Progenitor cell of endocrine pancreas (in vitro differentiated cells): ENCODE measurements at regions not wholly inside any gene's neighbourhood (a gene's known extent, or its start where the extent isn't known, plus 50 kb on each side); places are given as distances from the start of the nearest gene placed in this dataset.

Experiments used
- DNase-seq: peaks from one replicate; pipeline ENCODE4 v3.0.0; 2021; ENCODE audit warnings: low spot score; ENCODE audit not compliant: unreplicated experiment
- H3K27ac Mint-ChIP-seq: 2 replicates; pipeline ENCODE4 v1.8.0; 2021; ENCODE audit warnings: mild to moderate bottlenecking, moderate library complexity, mixed read lengths
- H3K27me3 Mint-ChIP-seq: 2 replicates; pipeline ENCODE4 v1.8.0; 2021; ENCODE audit warnings: mixed read lengths
- H3K36me3 Mint-ChIP-seq: 2 replicates; pipeline ENCODE4 v1.8.0; 2022; ENCODE audit warnings: mixed read lengths; ENCODE audit not compliant: insufficient read depth
- H3K4me1 Mint-ChIP-seq: 2 replicates; pipeline ENCODE4 v1.8.0; 2021; ENCODE audit warnings: low read depth, mixed read lengths
- H3K4me3 Mint-ChIP-seq: 2 replicates; pipeline ENCODE4 v1.8.0; 2021; ENCODE audit warnings: low read depth, mild to moderate bottlenecking, moderate library complexity, mixed read lengths
- H3K9me3 Mint-ChIP-seq: 2 replicates; pipeline ENCODE4 v1.8.0; 2021; ENCODE audit warnings: low read depth, mixed read lengths
- TF ChIP-seq, protein P1 (sequence below): fragments of 200-600 bp; sonication (generic); IDR thresholded peaks from one replicate; pipeline ENCODE4 v1.5.0; 2021; ENCODE audit warnings: antibody characterized with exemption, mild to moderate bottlenecking; ENCODE audit not compliant: unreplicated experiment

DNA sequence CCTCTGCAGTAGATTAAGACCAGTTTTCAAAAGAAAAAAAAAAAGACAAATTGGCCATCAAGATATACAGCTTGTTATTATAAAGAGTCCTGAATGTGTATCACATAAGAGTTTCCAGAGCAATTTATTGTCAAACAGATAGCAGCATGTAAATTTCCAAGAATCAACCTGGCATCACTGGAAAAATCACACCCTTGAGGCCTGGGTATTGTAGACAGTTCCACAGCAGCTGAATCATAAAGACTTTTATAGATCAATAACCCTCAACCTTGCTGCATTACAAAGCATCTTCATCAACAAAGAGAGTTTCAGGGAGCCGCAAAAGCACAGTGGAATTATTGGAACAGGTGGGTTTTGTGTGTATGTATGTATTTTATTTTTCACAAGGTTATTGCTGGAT lies 94.6 kb upstream of the LRIG3 start:
- H3K4me3 Mint-ChIP-seq: no peak overlapping the region
- no peaks in the 10 kb centered on the region for H3K36me3 Mint-ChIP-seq
- TF ChIP-seq, protein P1, sequence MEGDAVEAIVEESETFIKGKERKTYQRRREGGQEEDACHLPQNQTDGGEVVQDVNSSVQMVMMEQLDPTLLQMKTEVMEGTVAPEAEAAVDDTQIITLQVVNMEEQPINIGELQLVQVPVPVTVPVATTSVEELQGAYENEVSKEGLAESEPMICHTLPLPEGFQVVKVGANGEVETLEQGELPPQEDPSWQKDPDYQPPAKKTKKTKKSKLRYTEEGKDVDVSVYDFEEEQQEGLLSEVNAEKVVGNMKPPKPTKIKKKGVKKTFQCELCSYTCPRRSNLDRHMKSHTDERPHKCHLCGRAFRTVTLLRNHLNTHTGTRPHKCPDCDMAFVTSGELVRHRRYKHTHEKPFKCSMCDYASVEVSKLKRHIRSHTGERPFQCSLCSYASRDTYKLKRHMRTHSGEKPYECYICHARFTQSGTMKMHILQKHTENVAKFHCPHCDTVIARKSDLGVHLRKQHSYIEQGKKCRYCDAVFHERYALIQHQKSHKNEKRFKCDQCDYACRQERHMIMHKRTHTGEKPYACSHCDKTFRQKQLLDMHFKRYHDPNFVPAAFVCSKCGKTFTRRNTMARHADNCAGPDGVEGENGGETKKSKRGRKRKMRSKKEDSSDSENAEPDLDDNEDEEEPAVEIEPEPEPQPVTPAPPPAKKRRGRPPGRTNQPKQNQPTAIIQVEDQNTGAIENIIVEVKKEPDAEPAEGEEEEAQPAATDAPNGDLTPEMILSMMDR: no peak
- H3K27ac Mint-ChIP-seq: no peak overlapping the region
- H3K9me3 Mint-ChIP-seq: no peaks in the 10 kb centered on the region
- no peaks in the 10 kb centered on the region for H3K27me3 Mint-ChIP-seq
- no peak for DNase-seq
- H3K4me1 Mint-ChIP-seq: peaks cover 2% of the 10 kb centered on the region

DNA sequence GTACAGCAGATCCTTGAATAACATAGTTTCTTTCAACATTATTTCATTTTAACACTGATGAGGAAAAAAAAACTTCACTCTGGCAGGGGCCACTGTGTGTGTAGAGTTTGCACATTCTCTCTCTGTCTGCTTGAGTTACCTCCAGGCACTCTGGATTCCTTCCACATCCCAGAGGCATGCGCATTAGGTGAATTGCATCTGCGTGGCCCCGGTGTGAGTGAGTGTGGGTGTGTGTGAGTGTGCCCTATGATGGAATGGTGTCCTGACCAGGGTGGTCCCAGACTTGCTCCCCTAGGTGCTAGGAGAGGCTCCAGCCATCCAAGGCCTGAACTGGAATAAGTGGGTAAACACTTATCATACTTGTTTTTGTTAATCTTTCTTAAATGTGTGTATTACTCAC lies 90.6 kb upstream of the LRIG3 start:
- Mint-ChIP-seq H3K4me3 (no peak overlapping the region), H3K4me1 (peaks cover 2% of the 10 kb centered on the region), H3K36me3 (no peaks in the 10 kb centered on the region), H3K9me3 (no peaks in the 10 kb centered on the region), H3K27me3 (no peaks in the 10 kb centered on the region), H3K27ac (no peak overlapping the region)
- no peak for DNase-seq
- TF ChIP-seq, protein P1: no peak

DNA sequence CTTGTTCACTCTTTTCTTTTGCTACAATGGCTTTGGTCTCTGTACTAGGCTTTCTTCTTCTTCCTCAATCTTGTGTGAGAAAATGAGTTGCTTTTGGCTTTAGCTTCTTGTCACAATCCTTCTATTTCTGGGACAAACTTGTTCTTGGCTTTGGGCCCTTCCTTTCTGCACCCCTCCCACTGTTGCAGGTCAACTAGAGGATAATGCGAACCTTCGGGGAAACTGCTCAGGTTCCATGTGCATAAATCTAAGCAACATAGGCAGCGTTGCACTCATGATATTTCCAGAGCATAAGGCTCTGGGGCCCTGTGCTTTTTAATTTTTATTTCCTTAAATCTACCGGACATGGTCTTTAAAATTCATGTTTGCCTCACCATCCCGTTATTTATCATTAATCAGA lies 89.8 kb upstream of the LRIG3 start:
- H3K36me3 Mint-ChIP-seq: no peaks in the 10 kb centered on the region
- no peak overlapping the region for H3K4me3 Mint-ChIP-seq
- no peak for DNase-seq
- TF ChIP-seq, protein P1: no peak
- H3K27me3 Mint-ChIP-seq: no peaks in the 10 kb centered on the region
- no peaks in the 10 kb centered on the region for H3K9me3 Mint-ChIP-seq
- peaks cover 2% of the 10 kb centered on the region for H3K4me1 Mint-ChIP-seq
- no peak overlapping the region for H3K27ac Mint-ChIP-seq

DNA sequence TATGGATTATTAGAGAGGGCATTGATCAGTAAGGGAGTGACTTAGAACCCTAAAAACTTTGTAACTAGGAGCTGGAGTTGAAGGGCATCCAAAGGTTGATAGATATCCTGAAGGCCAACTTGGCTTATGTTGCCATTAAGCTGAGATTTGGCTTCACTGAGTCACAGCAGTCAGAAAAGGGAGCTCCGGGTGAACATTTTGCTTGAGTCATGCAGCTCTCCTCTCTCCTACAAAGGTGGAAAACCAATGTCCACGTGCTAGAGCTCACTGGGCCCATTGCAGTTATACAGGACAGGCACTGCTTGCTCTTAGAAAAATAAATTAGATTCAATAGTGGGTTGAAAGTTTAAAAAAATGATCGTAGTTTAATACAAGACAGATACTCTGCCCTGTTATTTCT lies 87.3 kb upstream of the LRIG3 start:
- Mint-ChIP-seq H3K36me3 (no peaks in the 10 kb centered on the region), H3K27me3 (no peaks in the 10 kb centered on the region)

DNA sequence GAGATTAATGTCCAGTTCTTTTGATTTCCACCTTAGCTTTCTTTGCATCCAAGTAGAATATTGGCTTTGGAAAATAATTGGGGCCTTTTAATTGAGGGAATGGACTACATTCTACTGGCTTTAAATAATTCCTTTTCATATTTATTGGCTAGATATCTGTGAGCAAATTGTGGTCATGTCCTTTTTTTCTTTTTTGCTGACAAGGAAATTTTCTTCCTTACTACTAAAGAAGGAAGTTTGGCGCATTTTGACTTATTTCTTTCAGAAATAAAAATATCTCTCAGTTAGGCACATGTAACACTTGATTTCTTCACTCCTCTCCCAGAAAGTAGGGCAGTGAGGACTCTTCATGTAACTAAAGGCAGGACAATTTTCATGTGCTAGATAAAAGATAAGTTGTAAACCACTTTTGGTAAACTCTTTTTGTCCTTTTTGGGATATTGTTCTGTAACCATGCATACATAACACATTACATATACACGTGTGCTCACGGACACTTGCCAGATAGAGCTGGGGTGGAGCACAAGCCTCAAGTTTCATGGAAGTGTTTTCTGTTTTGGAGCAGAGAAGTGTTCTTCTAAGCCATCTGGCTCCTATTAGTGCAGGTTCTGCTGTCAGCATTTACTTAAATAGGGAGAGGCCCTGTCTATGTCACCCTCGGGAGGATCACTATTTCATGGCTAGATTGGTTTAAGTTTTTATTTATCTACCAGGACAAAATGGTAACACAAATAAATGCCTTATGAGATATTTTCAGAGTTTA lies 85.1 kb upstream of the LRIG3 start:
- Mint-ChIP-seq H3K27me3 (no peaks in the 10 kb centered on the region), H3K27ac (no peak overlapping the region), H3K36me3 (no peaks in the 10 kb centered on the region), H3K4me3 (no peak overlapping the region), H3K9me3 (no peaks in the 10 kb centered on the region), H3K4me1 (no peaks in the 10 kb centered on the region)
- TF ChIP-seq, protein P1: no peak
- no peak for DNase-seq

More for the DNA sequence above, 87.3 kb upstream of the LRIG3 start:
- no peaks in the 10 kb centered on the region for H3K4me1 Mint-ChIP-seq
- TF ChIP-seq, protein P1: no peak
- no peak overlapping the region for H3K4me3 Mint-ChIP-seq
- no peak for DNase-seq
- no peak overlapping the region for H3K27ac Mint-ChIP-seq
- no peaks in the 10 kb centered on the region for H3K9me3 Mint-ChIP-seq
